ENCODE measurements at regions not wholly inside any gene's neighbourhood (a gene's known extent, or its start where the extent isn't known, plus 50 kb on each side); places are given as distances from the start of the nearest gene placed in this dataset.

DNA sequence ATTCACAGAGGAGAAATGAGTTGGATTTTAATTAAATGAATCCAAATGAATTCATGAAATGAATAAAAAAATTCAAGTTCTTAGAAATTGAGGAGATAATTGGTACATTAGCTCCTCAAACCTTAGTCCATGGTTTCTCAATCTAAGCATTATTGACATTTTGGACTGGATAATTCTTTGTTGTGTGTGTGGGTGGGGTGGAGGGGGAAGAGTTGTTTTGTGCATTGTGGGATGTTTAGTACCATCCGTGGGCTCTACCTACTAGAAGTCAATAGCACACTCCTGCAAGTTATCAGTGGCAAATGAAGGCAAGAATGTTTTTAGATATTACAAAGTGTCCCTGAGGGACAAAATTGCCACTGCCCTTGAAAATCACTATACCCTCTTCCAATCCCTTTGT is 431.9 kb downstream of the PLPP3 start:
- TF ChIP-seq BHLHE40 (IDR thresholded peaks at IDR 0.05; ENCODE audit: borderline replicate concordance in 1 of 2, low read depth in 2 of 2, low read length in 1 of 2) (no peak), CHD4 (IDR thresholded peaks at IDR 0.05) (no peak), TARDBP (IDR thresholded peaks at IDR 0.05; ENCODE audit: borderline replicate concordance) (no peak), NR2C2 (IDR thresholded peaks at IDR 0.05; ENCODE audit: borderline replicate concordance, control insufficient read depth, insufficient read length, low read depth) (no peak), SIN3A (IDR thresholded peaks at IDR 0.05; ENCODE audit: low read depth, low read length) (no peak), EP300 (IDR thresholded peaks at IDR 0.05; ENCODE audit: borderline replicate concordance in 1 of 2, control insufficient read depth in 1 of 2, low read depth in 2 of 2, low read length in 2 of 2) (no peak), NR2F1 (conservative IDR thresholded peaks at IDR 0.05) (no peak), POLR2AphosphoS5 (IDR thresholded peaks at IDR 0.05; ENCODE audit: low read length) (no peak), MYC (IDR thresholded peaks at IDR 0.05; ENCODE audit: insufficient read depth, insufficient read length, insufficient replicate concordance, low read length, severe bottlenecking) (no peak)
- TF ChIP-seq, protein P1, sequence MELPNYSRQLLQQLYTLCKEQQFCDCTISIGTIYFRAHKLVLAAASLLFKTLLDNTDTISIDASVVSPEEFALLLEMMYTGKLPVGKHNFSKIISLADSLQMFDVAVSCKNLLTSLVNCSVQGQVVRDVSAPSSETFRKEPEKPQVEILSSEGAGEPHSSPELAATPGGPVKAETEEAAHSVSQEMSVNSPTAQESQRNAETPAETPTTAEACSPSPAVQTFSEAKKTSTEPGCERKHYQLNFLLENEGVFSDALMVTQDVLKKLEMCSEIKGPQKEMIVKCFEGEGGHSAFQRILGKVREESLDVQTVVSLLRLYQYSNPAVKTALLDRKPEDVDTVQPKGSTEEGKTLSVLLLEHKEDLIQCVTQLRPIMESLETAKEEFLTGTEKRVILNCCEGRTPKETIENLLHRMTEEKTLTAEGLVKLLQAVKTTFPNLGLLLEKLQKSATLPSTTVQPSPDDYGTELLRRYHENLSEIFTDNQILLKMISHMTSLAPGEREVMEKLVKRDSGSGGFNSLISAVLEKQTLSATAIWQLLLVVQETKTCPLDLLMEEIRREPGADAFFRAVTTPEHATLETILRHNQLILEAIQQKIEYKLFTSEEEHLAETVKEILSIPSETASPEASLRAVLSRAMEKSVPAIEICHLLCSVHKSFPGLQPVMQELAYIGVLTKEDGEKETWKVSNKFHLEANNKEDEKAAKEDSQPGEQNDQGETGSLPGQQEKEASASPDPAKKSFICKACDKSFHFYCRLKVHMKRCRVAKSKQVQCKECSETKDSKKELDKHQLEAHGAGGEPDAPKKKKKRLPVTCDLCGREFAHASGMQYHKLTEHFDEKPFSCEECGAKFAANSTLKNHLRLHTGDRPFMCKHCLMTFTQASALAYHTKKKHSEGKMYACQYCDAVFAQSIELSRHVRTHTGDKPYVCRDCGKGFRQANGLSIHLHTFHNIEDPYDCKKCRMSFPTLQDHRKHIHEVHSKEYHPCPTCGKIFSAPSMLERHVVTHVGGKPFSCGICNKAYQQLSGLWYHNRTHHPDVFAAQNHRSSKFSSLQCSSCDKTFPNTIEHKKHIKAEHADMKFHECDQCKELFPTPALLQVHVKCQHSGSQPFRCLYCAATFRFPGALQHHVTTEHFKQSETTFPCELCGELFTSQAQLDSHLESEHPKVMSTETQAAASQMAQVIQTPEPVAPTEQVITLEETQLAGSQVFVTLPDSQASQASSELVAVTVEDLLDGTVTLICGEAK (IDR thresholded peaks at IDR 0.05; ENCODE audit: borderline replicate concordance) = no peak
- TF ChIP-seq, protein P2, sequence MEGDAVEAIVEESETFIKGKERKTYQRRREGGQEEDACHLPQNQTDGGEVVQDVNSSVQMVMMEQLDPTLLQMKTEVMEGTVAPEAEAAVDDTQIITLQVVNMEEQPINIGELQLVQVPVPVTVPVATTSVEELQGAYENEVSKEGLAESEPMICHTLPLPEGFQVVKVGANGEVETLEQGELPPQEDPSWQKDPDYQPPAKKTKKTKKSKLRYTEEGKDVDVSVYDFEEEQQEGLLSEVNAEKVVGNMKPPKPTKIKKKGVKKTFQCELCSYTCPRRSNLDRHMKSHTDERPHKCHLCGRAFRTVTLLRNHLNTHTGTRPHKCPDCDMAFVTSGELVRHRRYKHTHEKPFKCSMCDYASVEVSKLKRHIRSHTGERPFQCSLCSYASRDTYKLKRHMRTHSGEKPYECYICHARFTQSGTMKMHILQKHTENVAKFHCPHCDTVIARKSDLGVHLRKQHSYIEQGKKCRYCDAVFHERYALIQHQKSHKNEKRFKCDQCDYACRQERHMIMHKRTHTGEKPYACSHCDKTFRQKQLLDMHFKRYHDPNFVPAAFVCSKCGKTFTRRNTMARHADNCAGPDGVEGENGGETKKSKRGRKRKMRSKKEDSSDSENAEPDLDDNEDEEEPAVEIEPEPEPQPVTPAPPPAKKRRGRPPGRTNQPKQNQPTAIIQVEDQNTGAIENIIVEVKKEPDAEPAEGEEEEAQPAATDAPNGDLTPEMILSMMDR (IDR thresholded peaks at IDR 0.05 in 2 of 3, conservative IDR thresholded peaks at IDR 0.05 in 1 of 3; ENCODE audit: control insufficient read depth in 2 of 3, extremely low read depth in 1 of 3, insufficient read depth in 1 of 3, low read depth in 3 of 3, low read length in 3 of 3) = no peak
- TF ChIP-seq, protein P3, sequence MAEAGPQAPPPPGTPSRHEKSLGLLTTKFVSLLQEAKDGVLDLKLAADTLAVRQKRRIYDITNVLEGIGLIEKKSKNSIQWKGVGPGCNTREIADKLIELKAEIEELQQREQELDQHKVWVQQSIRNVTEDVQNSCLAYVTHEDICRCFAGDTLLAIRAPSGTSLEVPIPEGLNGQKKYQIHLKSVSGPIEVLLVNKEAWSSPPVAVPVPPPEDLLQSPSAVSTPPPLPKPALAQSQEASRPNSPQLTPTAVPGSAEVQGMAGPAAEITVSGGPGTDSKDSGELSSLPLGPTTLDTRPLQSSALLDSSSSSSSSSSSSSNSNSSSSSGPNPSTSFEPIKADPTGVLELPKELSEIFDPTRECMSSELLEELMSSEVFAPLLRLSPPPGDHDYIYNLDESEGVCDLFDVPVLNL (IDR thresholded peaks at IDR 0.05; ENCODE audit: low read depth, low read length) = no peak
- TF ChIP-seq, protein P4, sequence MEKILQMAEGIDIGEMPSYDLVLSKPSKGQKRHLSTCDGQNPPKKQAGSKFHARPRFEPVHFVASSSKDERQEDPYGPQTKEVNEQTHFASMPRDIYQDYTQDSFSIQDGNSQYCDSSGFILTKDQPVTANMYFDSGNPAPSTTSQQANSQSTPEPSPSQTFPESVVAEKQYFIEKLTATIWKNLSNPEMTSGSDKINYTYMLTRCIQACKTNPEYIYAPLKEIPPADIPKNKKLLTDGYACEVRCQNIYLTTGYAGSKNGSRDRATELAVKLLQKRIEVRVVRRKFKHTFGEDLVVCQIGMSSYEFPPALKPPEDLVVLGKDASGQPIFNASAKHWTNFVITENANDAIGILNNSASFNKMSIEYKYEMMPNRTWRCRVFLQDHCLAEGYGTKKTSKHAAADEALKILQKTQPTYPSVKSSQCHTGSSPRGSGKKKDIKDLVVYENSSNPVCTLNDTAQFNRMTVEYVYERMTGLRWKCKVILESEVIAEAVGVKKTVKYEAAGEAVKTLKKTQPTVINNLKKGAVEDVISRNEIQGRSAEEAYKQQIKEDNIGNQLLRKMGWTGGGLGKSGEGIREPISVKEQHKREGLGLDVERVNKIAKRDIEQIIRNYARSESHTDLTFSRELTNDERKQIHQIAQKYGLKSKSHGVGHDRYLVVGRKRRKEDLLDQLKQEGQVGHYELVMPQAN (conservative IDR thresholded peaks at IDR 0.05) = no peak
